IMR-90 (cell line): ENCODE measurements at regions not wholly inside any gene's neighbourhood (a gene's known extent, or its start where the extent isn't known, plus 50 kb on each side); places are given as distances from the start of the nearest gene placed in this dataset.

Experiments
- ATAC-seq: fragments of 200-7000 bp; cut with Tn5 transposase; 2 replicates; pipeline ENCODE4 v1.9.1; 2020; ENCODE audit warnings: low read depth, mild to moderate bottlenecking, moderate library complexity
- BruUV-seq: library from RNA; stranded (reverse); fragments of 400-500 nt; replicated peaks from 2 replicates; lab custom pipeline; 2021; lab: Mats Ljungman, UMichigan
- CTCF ChIA-PET: fragments of 300-600 bp; formaldehyde crosslinking; extraction: SDS; loops from one replicate; lab custom pipeline; 2021; ENCODE audit warnings: antibody characterized with exemption; lab: Yijun Ruan, JAX
- POLR2A ChIA-PET: fragments of 300-600 bp; sonication (Branson Sonifier 250); formaldehyde crosslinking; loops from one replicate; lab custom pipeline; 2022; ENCODE audit warnings: antibody characterized with exemption; ENCODE audit not compliant: unreplicated experiment; lab: Charles Lee
- DNase-seq: peaks from one replicate; pipeline ENCODE4 v3.0.0; 2013
- H2AFZ ChIP-seq: replicated peaks from 2 replicates; pipeline ENCODE3; 2013; ENCODE audit warnings: low read length, mild to moderate bottlenecking; ENCODE audit not compliant: poor library complexity
- H2AK5ac ChIP-seq: 2 replicates; pipeline ENCODE4 v1.6.1; 2013; ENCODE audit warnings: low read depth, low read length, inconsistent platforms
- H2AK9ac ChIP-seq: replicated peaks from 2 replicates; pipeline ENCODE3; 2013; ENCODE audit warnings: mild to moderate bottlenecking, low read depth, low read length, moderate library complexity; ENCODE audit not compliant: poor library complexity
- H2BK120ac ChIP-seq: 2 replicates; pipeline ENCODE4 v1.6.1; 2013; ENCODE audit warnings: low read depth, low read length, inconsistent platforms
- H2BK15ac ChIP-seq: 3 replicates; pipeline ENCODE4 v1.6.1; 2013; ENCODE audit warnings: low read depth, low read length, inconsistent platforms
- H2BK20ac ChIP-seq: 2 replicates; pipeline ENCODE4 v1.6.1; 2013; ENCODE audit warnings: low read depth, mild to moderate bottlenecking, inconsistent platforms, low read length, moderate library complexity
- H2BK5ac ChIP-seq: 2 replicates; pipeline ENCODE4 v1.6.1; 2013; ENCODE audit warnings: mild to moderate bottlenecking, low read depth, low read length, inconsistent platforms; ENCODE audit not compliant: poor library complexity, severe bottlenecking
- H3K14ac ChIP-seq: replicated peaks from 2 replicates; pipeline ENCODE4 v1.6.1; 2013; ENCODE audit warnings: low read depth, low read length, inconsistent platforms
- H3K18ac ChIP-seq: 2 replicates; pipeline ENCODE4 v1.6.1; 2013; ENCODE audit warnings: low read depth, low read length, control low read depth
- H3K23ac ChIP-seq: 2 replicates; pipeline ENCODE4 v1.6.1; 2013; ENCODE audit warnings: low read depth, low read length, inconsistent platforms
- H3K27ac ChIP-seq: 2 replicates; pipeline ENCODE4 v1.5.1; 2013; ENCODE audit warnings: mild to moderate bottlenecking, control low read depth, low read length; ENCODE audit not compliant: insufficient read depth
- H3K27me3 ChIP-seq: 2 replicates; pipeline ENCODE4 v1.6.1; 2013; ENCODE audit warnings: low read length; ENCODE audit not compliant: control insufficient read depth, insufficient read depth
- H3K36me3 ChIP-seq: 2 replicates; pipeline ENCODE4 v1.6.1; 2013; ENCODE audit warnings: low read length, mixed read lengths; ENCODE audit not compliant: control insufficient read depth, insufficient read depth
- H3K4ac ChIP-seq: 2 replicates; pipeline ENCODE4 v1.6.1; 2013; ENCODE audit warnings: low read depth, low read length, inconsistent platforms
- H3K4me1 ChIP-seq: 2 replicates; pipeline ENCODE4 v1.6.1; 2013; ENCODE audit warnings: low read length, mixed read lengths; ENCODE audit not compliant: control insufficient read depth, insufficient read depth
- H3K4me2 ChIP-seq: 2 replicates; pipeline ENCODE4 v1.6.1; 2013; ENCODE audit warnings: low read depth, mild to moderate bottlenecking, control low read depth, low read length, moderate library complexity
- H3K4me3 ChIP-seq: 2 replicates; pipeline ENCODE4 v1.5.1; 2013; ENCODE audit warnings: low read depth, mild to moderate bottlenecking, control low read depth, low read length, moderate library complexity; ENCODE audit not compliant: insufficient read depth
- H3K56ac ChIP-seq: 2 replicates; pipeline ENCODE4 v1.6.1; 2013; ENCODE audit warnings: low read length, inconsistent platforms; ENCODE audit not compliant: insufficient read depth; ENCODE audit errors: extremely low read depth
- H3K79me1 ChIP-seq, 2 experiments: 2 replicates each; pipeline ENCODE4 v1.6.1; 2013; ENCODE audit warnings: low read length in 2 of 2, inconsistent platforms in 1 of 2, low read depth in 1 of 2
- H3K9ac ChIP-seq: 2 replicates; pipeline ENCODE4 v1.6.1; 2013; ENCODE audit warnings: low read depth, low read length, control low read depth
- H3K9me1 ChIP-seq: 2 replicates; pipeline ENCODE4 v1.6.1; 2013; ENCODE audit warnings: low read length, inconsistent platforms; ENCODE audit not compliant: insufficient read depth
- H3K9me3 ChIP-seq: 2 replicates; pipeline ENCODE4 v1.6.1; 2013; ENCODE audit warnings: low read length; ENCODE audit not compliant: control insufficient read depth, insufficient read depth
- H4K20me1 ChIP-seq: 2 replicates; pipeline ENCODE4 v1.6.1; 2013; ENCODE audit warnings: low read length, inconsistent platforms; ENCODE audit not compliant: insufficient read depth
- H4K5ac ChIP-seq: 2 replicates; pipeline ENCODE4 v1.6.1; 2013; ENCODE audit warnings: mild to moderate bottlenecking, low read depth, low read length, control low read depth
- H4K8ac ChIP-seq, 2 experiments: 2 replicates each; pipeline ENCODE4 v1.6.1; 2013; ENCODE audit warnings: low read depth in 2 of 2, low read length in 2 of 2, control low read depth in 1 of 2, inconsistent platforms in 1 of 2
- H4K91ac ChIP-seq: 2 replicates; pipeline ENCODE4 v1.6.1; 2013; ENCODE audit warnings: low read depth, low read length, inconsistent platforms; ENCODE audit not compliant: insufficient read depth
- CEBPB ChIP-seq: IDR thresholded peaks from 2 replicates; pipeline ENCODE4 v1.6.1; 2012; ENCODE audit warnings: low read depth, low read length, improper control_type of control experiment
- MXI1 ChIP-seq: IDR thresholded peaks from 2 replicates; pipeline ENCODE4 v1.6.1; 2012; ENCODE audit warnings: low read depth, mild to moderate bottlenecking, low read length, moderate library complexity, borderline replicate concordance
- dilution Hi-C: fragments of 300-500 bp; cut with HindIII; formaldehyde crosslinking; loops from one replicate; pipeline ENCODE4 v1.14.3; 2018; ENCODE audit warnings: low sequenced_read_pairs; ENCODE audit not compliant: unreplicated experiment
- in situ Hi-C: fragments of 300-500 bp; cut with MboI; formaldehyde crosslinking; loops from 3 replicates; pipeline ENCODE4 v1.14.3; 2019; ENCODE audit warnings: low sequenced_read_pairs, inconsistent platforms, mixed read lengths
- intact Hi-C: fragments of 100-400 bp; cut with micrococcal nuclease; formaldehyde crosslinking; loops from 2 replicates; pipeline ENCODE4 v1.10.0; 2022

- Histone ChIP-seq H3K4me1 (no peaks in the 10 kb centered on the region), H2AFZ (no peak overlapping the region), H2BK120ac (no peak overlapping the region), H2BK5ac (no peak overlapping the region), H3K18ac (no peak overlapping the region), H3K27me3 (no peaks in the 10 kb centered on the region), H3K4me2 (no peak overlapping the region), H2BK20ac (no peak overlapping the region), H3K9me1 (no peaks in the 10 kb centered on the region), H4K8ac (no peak overlapping the region), H3K9ac (no peak overlapping the region), H2BK15ac (no peak overlapping the region), H3K14ac (no peak overlapping the region), H3K4ac (no peak overlapping the region), H2AK5ac (no peak overlapping the region), H4K20me1 (no peaks in the 10 kb centered on the region), H4K91ac (no peak overlapping the region), H3K9me3 (no peaks in the 10 kb centered on the region; the same call in 1 of the 2 replicates), H3K27ac (no peak overlapping the region), H2AK9ac (no peak overlapping the region), H3K23ac (no peak overlapping the region), H3K36me3 (no peaks in the 10 kb centered on the region), H3K56ac (no peak overlapping the region), H3K4me3 (no peak overlapping the region), H3K79me1 (no peaks in the 10 kb centered on the region), H4K5ac (no peak overlapping the region)
- ChIA-PET CTCF (no interaction called here), POLR2A (no interaction called here)
- DNase-seq (no peak), ATAC-seq (no peak)
- TF ChIP-seq CEBPB = no peak
- TF ChIP-seq MXI1 = no peak
- dilution Hi-C loops (no loop called here), in situ Hi-C loops (no loop called here), intact Hi-C loops (no loop called here)
- BruUV-seq = no TSS peak
Measured at GRCh38 chrX:95291561-95291960, 1393.1 kb upstream of the DIAPH2 start.
